ENCODE measurements at regions not wholly inside any gene's neighbourhood (a gene's known extent, or its start where the extent isn't known, plus 50 kb on each side); places are given as distances from the start of the nearest gene placed in this dataset.
"Not testable (repeated sequence)": the region's sequence is repeated elsewhere in the genome, so short reads cannot be mapped to it uniquely, and the experiment has no call there.

- not testable (repeated sequence) for H3K27me3 ChIP-seq (ENCODE audit: control insufficient read depth in 4 of 4, insufficient read depth in 4 of 4, low read length in 3 of 4); H3K4me1 ChIP-seq (ENCODE audit: control insufficient read depth in 4 of 4, insufficient read depth in 4 of 4, low read length in 3 of 4); H3K9me3 ChIP-seq (ENCODE audit: control insufficient read depth in 4 of 4, low read length in 3 of 4); H3K9ac ChIP-seq (ENCODE audit: low read depth in 1 of 2, low read length in 2 of 2); DNase-seq (ENCODE audit: low spot score); H3K36me3 ChIP-seq (ENCODE audit: control insufficient read depth in 4 of 4, insufficient read depth in 3 of 4, low read depth in 1 of 4, low read length in 3 of 4); H3K4me3 ChIP-seq (ENCODE audit: low read depth in 1 of 3, low read length in 3 of 3); H3K27ac ChIP-seq (ENCODE audit: low read depth in 1 of 2, low read length in 2 of 2)
- WGBS, result 98% methylated on average over 3 of the region's 6 CpGs
Measured at GRCh38 chr7:76971201-76971600, 61.0 kb downstream of the SPDYE17 start.

- not testable (repeated sequence) for DNase-seq (ENCODE audit: low spot score); H3K9ac ChIP-seq (ENCODE audit: low read depth in 1 of 2, low read length in 2 of 2); H3K36me3 ChIP-seq (ENCODE audit: control insufficient read depth in 4 of 4, insufficient read depth in 3 of 4, low read depth in 1 of 4, low read length in 3 of 4); H3K27ac ChIP-seq (ENCODE audit: low read depth in 1 of 2, low read length in 2 of 2); H3K9me3 ChIP-seq (ENCODE audit: control insufficient read depth in 4 of 4, low read length in 3 of 4); H3K4me1 ChIP-seq (ENCODE audit: control insufficient read depth in 4 of 4, insufficient read depth in 4 of 4, low read length in 3 of 4); H3K27me3 ChIP-seq (ENCODE audit: control insufficient read depth in 4 of 4, insufficient read depth in 4 of 4, low read length in 3 of 4); H3K4me3 ChIP-seq (ENCODE audit: low read depth in 1 of 3, low read length in 3 of 3)
- 95% methylated on average over 6 of the region's 7 CpGs for WGBS
Measured at GRCh38 chr7:76969892-76970291, 62.3 kb downstream of the SPDYE17 start.

GRCh38 chr7:76965731-76966548 lies 66.2 kb downstream of the SPDYE17 start:
- not testable (repeated sequence) for H3K36me3 ChIP-seq (ENCODE audit: control insufficient read depth in 4 of 4, insufficient read depth in 3 of 4, low read depth in 1 of 4, low read length in 3 of 4); DNase-seq (ENCODE audit: low spot score); H3K4me3 ChIP-seq (ENCODE audit: low read depth in 1 of 3, low read length in 3 of 3); H3K27ac ChIP-seq (ENCODE audit: low read depth in 1 of 2, low read length in 2 of 2); H3K9ac ChIP-seq (ENCODE audit: low read depth in 1 of 2, low read length in 2 of 2); H3K27me3 ChIP-seq (ENCODE audit: control insufficient read depth in 4 of 4, insufficient read depth in 4 of 4, low read length in 3 of 4); H3K9me3 ChIP-seq (ENCODE audit: control insufficient read depth in 4 of 4, low read length in 3 of 4); H3K4me1 ChIP-seq (ENCODE audit: control insufficient read depth in 4 of 4, insufficient read depth in 4 of 4, low read length in 3 of 4)
- 51% methylated on average over 10 of the region's 17 CpGs for WGBS

GRCh38 chr7:76964050-76964449 lies 68.1 kb downstream of the SPDYE17 start:
- DNase-seq (ENCODE audit: low spot score); H3K27me3 ChIP-seq (ENCODE audit: control insufficient read depth in 4 of 4, insufficient read depth in 4 of 4, low read length in 3 of 4); H3K27ac ChIP-seq (ENCODE audit: low read depth in 1 of 2, low read length in 2 of 2); H3K9ac ChIP-seq (ENCODE audit: low read depth in 1 of 2, low read length in 2 of 2); H3K9me3 ChIP-seq (ENCODE audit: control insufficient read depth in 4 of 4, low read length in 3 of 4); H3K4me3 ChIP-seq (ENCODE audit: low read depth in 1 of 3, low read length in 3 of 3); H3K4me1 ChIP-seq (ENCODE audit: control insufficient read depth in 4 of 4, insufficient read depth in 4 of 4, low read length in 3 of 4); H3K36me3 ChIP-seq (ENCODE audit: control insufficient read depth in 4 of 4, insufficient read depth in 3 of 4, low read depth in 1 of 4, low read length in 3 of 4): not testable (repeated sequence)
- WGBS, result no CpG with 5 or more reads among the region's 8 CpGs

GRCh38 chr7:76963061-76963460 lies 69.1 kb downstream of the SPDYE17 start:
- H3K4me3 ChIP-seq (ENCODE audit: low read depth in 1 of 3, low read length in 3 of 3); H3K4me1 ChIP-seq (ENCODE audit: control insufficient read depth in 4 of 4, insufficient read depth in 4 of 4, low read length in 3 of 4); H3K9me3 ChIP-seq (ENCODE audit: control insufficient read depth in 4 of 4, low read length in 3 of 4); H3K27me3 ChIP-seq (ENCODE audit: control insufficient read depth in 4 of 4, insufficient read depth in 4 of 4, low read length in 3 of 4); H3K36me3 ChIP-seq (ENCODE audit: control insufficient read depth in 4 of 4, insufficient read depth in 3 of 4, low read depth in 1 of 4, low read length in 3 of 4); DNase-seq (ENCODE audit: low spot score); H3K27ac ChIP-seq (ENCODE audit: low read depth in 1 of 2, low read length in 2 of 2); H3K9ac ChIP-seq (ENCODE audit: low read depth in 1 of 2, low read length in 2 of 2): not testable (repeated sequence)
- WGBS, result 91% methylated on average over 4 of the region's 7 CpGs

GRCh38 chr7:76960400-76960986 lies 71.7 kb downstream of the SPDYE17 start:
- H3K9ac ChIP-seq (ENCODE audit: low read depth in 1 of 2, low read length in 2 of 2); H3K9me3 ChIP-seq (ENCODE audit: control insufficient read depth in 4 of 4, low read length in 3 of 4); H3K4me1 ChIP-seq (ENCODE audit: control insufficient read depth in 4 of 4, insufficient read depth in 4 of 4, low read length in 3 of 4); H3K4me3 ChIP-seq (ENCODE audit: low read depth in 1 of 3, low read length in 3 of 3); DNase-seq (ENCODE audit: low spot score); H3K27me3 ChIP-seq (ENCODE audit: control insufficient read depth in 4 of 4, insufficient read depth in 4 of 4, low read length in 3 of 4); H3K27ac ChIP-seq (ENCODE audit: low read depth in 1 of 2, low read length in 2 of 2); H3K36me3 ChIP-seq (ENCODE audit: control insufficient read depth in 4 of 4, insufficient read depth in 3 of 4, low read depth in 1 of 4, low read length in 3 of 4): not testable (repeated sequence)
- no CpG with 5 or more reads among the region's 16 CpGs for WGBS

- WGBS, result 3% methylated on average over 15 of the region's 69 CpGs
- H3K9me3 ChIP-seq (ENCODE audit: control insufficient read depth in 4 of 4, low read length in 3 of 4); DNase-seq (ENCODE audit: low spot score); H3K27ac ChIP-seq (ENCODE audit: low read depth in 1 of 2, low read length in 2 of 2); H3K9ac ChIP-seq (ENCODE audit: low read depth in 1 of 2, low read length in 2 of 2); H3K4me1 ChIP-seq (ENCODE audit: control insufficient read depth in 4 of 4, insufficient read depth in 4 of 4, low read length in 3 of 4); H3K27me3 ChIP-seq (ENCODE audit: control insufficient read depth in 4 of 4, insufficient read depth in 4 of 4, low read length in 3 of 4); H3K36me3 ChIP-seq (ENCODE audit: control insufficient read depth in 4 of 4, insufficient read depth in 3 of 4, low read depth in 1 of 4, low read length in 3 of 4): not testable (repeated sequence)
- H3K4me3 ChIP-seq (ENCODE audit: low read depth in 1 of 3, low read length in 3 of 3), result peak overlapping the region in 1 of 3 donors; percentile 43
Measured at GRCh38 chr7:76959573-76960399, 72.4 kb downstream of the SPDYE17 start.

GRCh38 chr7:76956531-76956930 lies 75.6 kb downstream of the SPDYE17 start:
- not testable (repeated sequence) for H3K36me3 ChIP-seq (ENCODE audit: control insufficient read depth in 4 of 4, insufficient read depth in 3 of 4, low read depth in 1 of 4, low read length in 3 of 4); H3K9ac ChIP-seq (ENCODE audit: low read depth in 1 of 2, low read length in 2 of 2); H3K27ac ChIP-seq (ENCODE audit: low read depth in 1 of 2, low read length in 2 of 2); H3K27me3 ChIP-seq (ENCODE audit: control insufficient read depth in 4 of 4, insufficient read depth in 4 of 4, low read length in 3 of 4); H3K4me1 ChIP-seq (ENCODE audit: control insufficient read depth in 4 of 4, insufficient read depth in 4 of 4, low read length in 3 of 4); DNase-seq (ENCODE audit: low spot score); H3K9me3 ChIP-seq (ENCODE audit: control insufficient read depth in 4 of 4, low read length in 3 of 4); H3K4me3 ChIP-seq (ENCODE audit: low read depth in 1 of 3, low read length in 3 of 3)
- 33% methylated on average over 1 of the region's 5 CpGs for WGBS
